Progenitor cell of endocrine pancreas (in vitro differentiated cells): ENCODE measurements at regions not wholly inside any gene's neighbourhood (a gene's known extent, or its start where the extent isn't known, plus 50 kb on each side); places are given as distances from the start of the nearest gene placed in this dataset.

Source experiments
- DNase-seq: peaks from one replicate; pipeline ENCODE4 v3.0.0; 2021; ENCODE audit warnings: low spot score; ENCODE audit not compliant: unreplicated experiment
- H3K27ac Mint-ChIP-seq: 2 replicates; pipeline ENCODE4 v1.8.0; 2021; ENCODE audit warnings: mild to moderate bottlenecking, moderate library complexity, mixed read lengths
- H3K27me3 Mint-ChIP-seq: 2 replicates; pipeline ENCODE4 v1.8.0; 2021; ENCODE audit warnings: mixed read lengths
- H3K36me3 Mint-ChIP-seq: 2 replicates; pipeline ENCODE4 v1.8.0; 2022; ENCODE audit warnings: mixed read lengths; ENCODE audit not compliant: insufficient read depth
- H3K4me1 Mint-ChIP-seq: 2 replicates; pipeline ENCODE4 v1.8.0; 2021; ENCODE audit warnings: low read depth, mixed read lengths
- H3K4me3 Mint-ChIP-seq: 2 replicates; pipeline ENCODE4 v1.8.0; 2021; ENCODE audit warnings: low read depth, mild to moderate bottlenecking, moderate library complexity, mixed read lengths
- H3K9me3 Mint-ChIP-seq: 2 replicates; pipeline ENCODE4 v1.8.0; 2021; ENCODE audit warnings: low read depth, mixed read lengths
- CTCF ChIP-seq: fragments of 200-600 bp; sonication (generic); IDR thresholded peaks from one replicate; pipeline ENCODE4 v1.5.0; 2021; ENCODE audit warnings: antibody characterized with exemption, mild to moderate bottlenecking; ENCODE audit not compliant: unreplicated experiment

- H3K36me3 Mint-ChIP-seq, result no peaks in the 10 kb centered on the region
- H3K4me1 Mint-ChIP-seq, result no peaks in the 10 kb centered on the region
- no peak overlapping the region for H3K4me3 Mint-ChIP-seq
- no peak overlapping the region for H3K27ac Mint-ChIP-seq
- TF ChIP-seq CTCF, result no peak
- no peak for DNase-seq
- peaks cover 8% of the 10 kb centered on the region for H3K9me3 Mint-ChIP-seq
- H3K27me3 Mint-ChIP-seq, result peaks cover 29% of the 10 kb centered on the region
Measured at GRCh38 chrX:437661-438390, 51.1 kb upstream of the PPP2R3B start.

- Mint-ChIP-seq H3K4me3 (no peak overlapping the region), H3K27me3 (peaks cover 35% of the 10 kb centered on the region), H3K36me3 (no peaks in the 10 kb centered on the region), H3K4me1 (no peaks in the 10 kb centered on the region), H3K27ac (no peak overlapping the region), H3K9me3 (peaks cover 8% of the 10 kb centered on the region)
- TF ChIP-seq CTCF, result no peak
- DNase-seq, result no peak
Measured at GRCh38 chrX:439241-439640, 52.5 kb upstream of the PPP2R3B start.

GRCh38 chrX:439719-440118, 53.0 kb upstream of the PPP2R3B start:
- H3K9me3 Mint-ChIP-seq, result peaks cover 8% of the 10 kb centered on the region
- H3K4me3 Mint-ChIP-seq, result no peak overlapping the region
- no peak for DNase-seq
- no peak for TF ChIP-seq CTCF
- H3K36me3 Mint-ChIP-seq, result no peaks in the 10 kb centered on the region
- H3K4me1 Mint-ChIP-seq, result no peaks in the 10 kb centered on the region
- no peak overlapping the region for H3K27ac Mint-ChIP-seq
- H3K27me3 Mint-ChIP-seq, result peaks cover 36% of the 10 kb centered on the region

- TF ChIP-seq CTCF, result no peak
- DNase-seq, result no peak
- Mint-ChIP-seq H3K4me1 (peaks cover 2% of the 10 kb centered on the region), H3K9me3 (peaks cover 8% of the 10 kb centered on the region), H3K27ac (no peak overlapping the region), H3K36me3 (no peaks in the 10 kb centered on the region), H3K27me3 (peaks cover 37% of the 10 kb centered on the region), H3K4me3 (no peak overlapping the region)
Measured at GRCh38 chrX:440636-441035, 53.9 kb upstream of the PPP2R3B start.

GRCh38 chrX:443536-444210, 57.0 kb upstream of the PPP2R3B start:
- TF ChIP-seq CTCF, result no peak
- H3K36me3 Mint-ChIP-seq, result no peaks in the 10 kb centered on the region
- no peak for DNase-seq
- H3K27me3 Mint-ChIP-seq, result peaks cover 34% of the 10 kb centered on the region
- peaks cover 8% of the 10 kb centered on the region for H3K9me3 Mint-ChIP-seq
- peaks cover 11% of the 10 kb centered on the region for H3K4me1 Mint-ChIP-seq
- H3K4me3 Mint-ChIP-seq, result no peak overlapping the region
- H3K27ac Mint-ChIP-seq, result no peak overlapping the region
